Liver (tissue), 7 donors: ENCODE measurements at regions not wholly inside any gene's neighbourhood (a gene's known extent, or its start where the extent isn't known, plus 50 kb on each side); places are given as distances from the start of the nearest gene placed in this dataset.

Experiments used
- DNase-seq: peaks from one replicate; pipeline ENCODE4 v3.0.0-alpha.2; 2017; ENCODE audit warnings: low spot score
- H3K27ac ChIP-seq, 2 donors: one replicate each; pipeline ENCODE4 v1.7.0; 2013; ENCODE audit warnings: inconsistent platforms in 2 of 2, low read length in 2 of 2, control low read depth in 1 of 2, low read depth in 1 of 2, mild to moderate bottlenecking in 1 of 2
- H3K27me3 ChIP-seq, 4 donors: one replicate each; pipeline versions ENCODE4 v1.6.1 to v1.7.0; 2013; ENCODE audit warnings: low read length in 3 of 4, inconsistent platforms in 1 of 4, mild to moderate bottlenecking in 1 of 4, moderate library complexity in 1 of 4; ENCODE audit not compliant: control insufficient read depth in 4 of 4, insufficient read depth in 4 of 4
- H3K36me3 ChIP-seq, 4 donors: one replicate each; pipeline versions ENCODE4 v1.6.1 to v1.7.0; 2013; ENCODE audit warnings: low read length in 3 of 4, mild to moderate bottlenecking in 3 of 4, low read depth in 1 of 4, moderate library complexity in 1 of 4; ENCODE audit not compliant: control insufficient read depth in 4 of 4, insufficient read depth in 3 of 4
- H3K4me1 ChIP-seq, 4 donors: one replicate each; pipeline versions ENCODE4 v1.6.1 to v1.7.0; 2013; ENCODE audit warnings: low read length in 3 of 4, mild to moderate bottlenecking in 3 of 4, moderate library complexity in 1 of 4; ENCODE audit not compliant: control insufficient read depth in 4 of 4, insufficient read depth in 4 of 4
- H3K4me3 ChIP-seq, 3 donors: one replicate each; pipeline versions ENCODE4 v1.6.1 to v1.7.0; 2013; ENCODE audit warnings: low read length in 3 of 3, control low read depth in 1 of 3, low read depth in 1 of 3, mild to moderate bottlenecking in 1 of 3
- H3K9ac ChIP-seq, 2 donors: one replicate each; pipeline ENCODE4 v1.7.0; 2013; ENCODE audit warnings: low read length in 2 of 2, mild to moderate bottlenecking in 2 of 2, moderate library complexity in 2 of 2, control low read depth in 1 of 2, low read depth in 1 of 2
- H3K9me3 ChIP-seq, 4 donors: one replicate each; pipeline versions ENCODE4 v1.6.1 to v1.7.0; 2013; ENCODE audit warnings: low read length in 3 of 4; ENCODE audit not compliant: control insufficient read depth in 4 of 4
- EGR1 ChIP-seq, 2 donors: IDR thresholded peaks; 2 replicates each; pipeline ENCODE4 v1.6.1; 2016 to 2018; ENCODE audit warnings: antibody characterized with exemption in 2 of 2, low read depth in 2 of 2
- FOXA1 ChIP-seq: IDR thresholded peaks from 2 replicates; pipeline ENCODE4 v1.6.1; 2016; ENCODE audit warnings: antibody characterized with exemption
- FOXA2 ChIP-seq: IDR thresholded peaks from 2 replicates; pipeline ENCODE4 v1.6.1; 2016; ENCODE audit warnings: antibody characterized with exemption
- GABPA ChIP-seq, 2 donors: IDR thresholded peaks in 1 of 2; conservative IDR thresholded peaks in 1 of 2; 2 replicates each; pipeline ENCODE4 v1.6.1; 2016; ENCODE audit warnings: antibody characterized with exemption in 2 of 2, mild to moderate bottlenecking in 1 of 2, moderate library complexity in 1 of 2
- HNF4G ChIP-seq: IDR thresholded peaks from 2 replicates; pipeline ENCODE4 v1.6.1; 2016; ENCODE audit warnings: antibody characterized with exemption
- JUND ChIP-seq, 2 donors: IDR thresholded peaks; 2 replicates each; pipeline ENCODE4 v1.6.1; 2016; ENCODE audit warnings: antibody characterized with exemption in 2 of 2
- NR2F2 ChIP-seq: IDR thresholded peaks from 2 replicates; pipeline ENCODE4 v1.6.1; 2016; ENCODE audit warnings: antibody characterized with exemption
- RAD21 ChIP-seq, 2 donors: IDR thresholded peaks; 2 replicates each; pipeline ENCODE4 v1.6.1; 2016; ENCODE audit warnings: antibody characterized with exemption in 2 of 2, mild to moderate bottlenecking in 2 of 2
- RXRA ChIP-seq, 2 donors: IDR thresholded peaks; 2 replicates each; pipeline ENCODE4 v1.6.1; 2017 to 2018; ENCODE audit warnings: antibody characterized with exemption in 2 of 2, mild to moderate bottlenecking in 1 of 2
- SP1 ChIP-seq: IDR thresholded peaks from 2 replicates; pipeline ENCODE4 v1.6.1; 2018; ENCODE audit warnings: antibody characterized with exemption, mild to moderate bottlenecking
- TAF1 ChIP-seq: conservative IDR thresholded peaks from 2 replicates; pipeline ENCODE4 v1.6.1; 2016; ENCODE audit warnings: antibody characterized with exemption, mild to moderate bottlenecking
- YY1 ChIP-seq: IDR thresholded peaks from 2 replicates; pipeline ENCODE4 v1.6.1; 2016; ENCODE audit warnings: antibody characterized with exemption, mild to moderate bottlenecking
- WGBS: extraction: QIAGEN DNeasy Blood & Tissue Kit; methylation state at CpG from one replicate; pipeline ENCODE4 v1.1.7; 2013; 5-methylcytosine and 5-hydroxymethylcytosine counted together
- TF ChIP-seq, protein P1 (sequence below): IDR thresholded peaks from 2 replicates; pipeline ENCODE4 v1.6.1; 2016; ENCODE audit warnings: antibody characterized with exemption
- TF ChIP-seq, protein P2 (sequence below): IDR thresholded peaks from 2 replicates; pipeline ENCODE4 v1.6.1; 2016; ENCODE audit warnings: antibody characterized with exemption
- TF ChIP-seq, protein P3 (sequence below): IDR thresholded peaks from 2 replicates; pipeline ENCODE4 v1.6.1; 2016; ENCODE audit warnings: antibody characterized with exemption, mild to moderate bottlenecking
- TF ChIP-seq, protein P4 (sequence below): IDR thresholded peaks from 2 replicates; pipeline ENCODE4 v1.6.1; 2016; ENCODE audit warnings: antibody characterized with exemption
- donor health status: healthy.
- donor health status: healthy.
- donor health status: healthy.
- donor health status: healthy.

DNA sequence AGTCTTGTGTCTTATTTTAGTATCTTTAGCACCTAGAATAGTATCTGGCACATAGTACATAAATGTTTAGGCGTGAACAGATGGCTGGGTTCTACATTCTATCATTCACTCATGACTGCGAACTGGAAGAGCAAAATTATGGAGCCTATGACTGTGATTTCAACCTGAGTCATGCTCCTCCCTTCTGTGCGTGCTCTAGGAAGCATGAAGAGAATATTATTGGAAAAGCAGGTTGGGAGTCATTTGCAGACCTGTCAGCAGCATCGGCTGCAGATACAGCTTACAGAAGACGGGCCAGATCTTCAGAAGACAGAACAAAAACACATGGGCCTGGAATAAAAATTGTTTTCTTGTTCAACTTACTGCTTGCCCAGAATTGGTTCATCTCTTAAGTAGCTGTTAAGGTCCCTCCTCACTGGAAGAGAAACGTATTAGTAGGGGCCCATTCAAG is 344.0 kb upstream of the USP24 start (continued):
- TF ChIP-seq, protein P1, sequence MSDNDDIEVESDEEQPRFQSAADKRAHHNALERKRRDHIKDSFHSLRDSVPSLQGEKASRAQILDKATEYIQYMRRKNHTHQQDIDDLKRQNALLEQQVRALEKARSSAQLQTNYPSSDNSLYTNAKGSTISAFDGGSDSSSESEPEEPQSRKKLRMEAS: no peak
- no peak for TF ChIP-seq JUND (IDR thresholded peaks at IDR 0.05)
- TF ChIP-seq, protein P2, sequence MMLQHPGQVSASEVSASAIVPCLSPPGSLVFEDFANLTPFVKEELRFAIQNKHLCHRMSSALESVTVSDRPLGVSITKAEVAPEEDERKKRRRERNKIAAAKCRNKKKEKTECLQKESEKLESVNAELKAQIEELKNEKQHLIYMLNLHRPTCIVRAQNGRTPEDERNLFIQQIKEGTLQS: no peak

DNA sequence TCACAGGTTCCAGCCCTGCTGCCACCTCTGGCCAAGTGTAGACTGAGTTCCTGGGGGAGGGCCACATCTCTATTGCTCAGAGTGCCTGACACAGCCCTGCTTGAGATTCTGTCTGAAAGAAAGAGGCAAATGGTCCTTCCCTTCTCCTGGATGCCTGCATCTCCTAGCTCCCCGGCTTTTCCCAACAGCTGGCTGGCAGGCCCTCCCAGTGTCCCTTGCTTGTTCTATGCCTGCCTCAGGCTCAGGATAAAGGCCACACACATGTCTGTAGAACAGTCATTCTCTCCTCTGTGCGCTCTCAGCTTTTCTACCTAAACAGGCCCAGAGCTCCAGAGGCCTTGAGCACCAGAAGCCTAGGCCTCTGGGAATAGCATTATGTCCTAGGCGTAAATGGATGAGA is 343.4 kb upstream of the USP24 start:
- Histone ChIP-seq H3K27me3 (no peaks in the 10 kb centered on the region), H3K9me3 (no peaks in the 10 kb centered on the region), H3K4me3 (no peak overlapping the region), H3K4me1 (no peaks in the 10 kb centered on the region), H3K27ac (no peak overlapping the region), H3K9ac (no peak overlapping the region), H3K36me3 (no peaks in the 10 kb centered on the region)
- 95% methylated on average over 3 of the region's 3 CpGs for WGBS
- no peak for DNase-seq
- no peak for TF ChIP-seq FOXA1
- no peak for TF ChIP-seq SP1
- TF ChIP-seq JUND (IDR thresholded peaks at IDR 0.05): no peak
- TF ChIP-seq, protein P1: no peak
- TF ChIP-seq, protein P3, sequence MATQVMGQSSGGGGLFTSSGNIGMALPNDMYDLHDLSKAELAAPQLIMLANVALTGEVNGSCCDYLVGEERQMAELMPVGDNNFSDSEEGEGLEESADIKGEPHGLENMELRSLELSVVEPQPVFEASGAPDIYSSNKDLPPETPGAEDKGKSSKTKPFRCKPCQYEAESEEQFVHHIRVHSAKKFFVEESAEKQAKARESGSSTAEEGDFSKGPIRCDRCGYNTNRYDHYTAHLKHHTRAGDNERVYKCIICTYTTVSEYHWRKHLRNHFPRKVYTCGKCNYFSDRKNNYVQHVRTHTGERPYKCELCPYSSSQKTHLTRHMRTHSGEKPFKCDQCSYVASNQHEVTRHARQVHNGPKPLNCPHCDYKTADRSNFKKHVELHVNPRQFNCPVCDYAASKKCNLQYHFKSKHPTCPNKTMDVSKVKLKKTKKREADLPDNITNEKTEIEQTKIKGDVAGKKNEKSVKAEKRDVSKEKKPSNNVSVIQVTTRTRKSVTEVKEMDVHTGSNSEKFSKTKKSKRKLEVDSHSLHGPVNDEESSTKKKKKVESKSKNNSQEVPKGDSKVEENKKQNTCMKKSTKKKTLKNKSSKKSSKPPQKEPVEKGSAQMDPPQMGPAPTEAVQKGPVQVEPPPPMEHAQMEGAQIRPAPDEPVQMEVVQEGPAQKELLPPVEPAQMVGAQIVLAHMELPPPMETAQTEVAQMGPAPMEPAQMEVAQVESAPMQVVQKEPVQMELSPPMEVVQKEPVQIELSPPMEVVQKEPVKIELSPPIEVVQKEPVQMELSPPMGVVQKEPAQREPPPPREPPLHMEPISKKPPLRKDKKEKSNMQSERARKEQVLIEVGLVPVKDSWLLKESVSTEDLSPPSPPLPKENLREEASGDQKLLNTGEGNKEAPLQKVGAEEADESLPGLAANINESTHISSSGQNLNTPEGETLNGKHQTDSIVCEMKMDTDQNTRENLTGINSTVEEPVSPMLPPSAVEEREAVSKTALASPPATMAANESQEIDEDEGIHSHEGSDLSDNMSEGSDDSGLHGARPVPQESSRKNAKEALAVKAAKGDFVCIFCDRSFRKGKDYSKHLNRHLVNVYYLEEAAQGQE: no peak
- TF ChIP-seq, protein P4, sequence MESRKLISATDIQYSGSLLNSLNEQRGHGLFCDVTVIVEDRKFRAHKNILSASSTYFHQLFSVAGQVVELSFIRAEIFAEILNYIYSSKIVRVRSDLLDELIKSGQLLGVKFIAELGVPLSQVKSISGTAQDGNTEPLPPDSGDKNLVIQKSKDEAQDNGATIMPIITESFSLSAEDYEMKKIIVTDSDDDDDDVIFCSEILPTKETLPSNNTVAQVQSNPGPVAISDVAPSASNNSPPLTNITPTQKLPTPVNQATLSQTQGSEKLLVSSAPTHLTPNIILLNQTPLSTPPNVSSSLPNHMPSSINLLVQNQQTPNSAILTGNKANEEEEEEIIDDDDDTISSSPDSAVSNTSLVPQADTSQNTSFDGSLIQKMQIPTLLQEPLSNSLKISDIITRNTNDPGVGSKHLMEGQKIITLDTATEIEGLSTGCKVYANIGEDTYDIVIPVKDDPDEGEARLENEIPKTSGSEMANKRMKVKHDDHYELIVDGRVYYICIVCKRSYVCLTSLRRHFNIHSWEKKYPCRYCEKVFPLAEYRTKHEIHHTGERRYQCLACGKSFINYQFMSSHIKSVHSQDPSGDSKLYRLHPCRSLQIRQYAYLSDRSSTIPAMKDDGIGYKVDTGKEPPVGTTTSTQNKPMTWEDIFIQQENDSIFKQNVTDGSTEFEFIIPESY: no peak
- no peak for TF ChIP-seq EGR1 (IDR thresholded peaks at IDR 0.05; ENCODE audit: low read depth in 2 of 2)
- no peak for TF ChIP-seq RAD21 (IDR thresholded peaks at IDR 0.05)
- no peak for TF ChIP-seq GABPA (IDR thresholded peaks at IDR 0.05 in 1 of 2, conservative IDR thresholded peaks at IDR 0.05 in 1 of 2)
- TF ChIP-seq, protein P2: no peak
- TF ChIP-seq YY1: no peak
- no peak for TF ChIP-seq NR2F2
- no peak for TF ChIP-seq FOXA2
- no peak for TF ChIP-seq RXRA (IDR thresholded peaks at IDR 0.05)
- no peak for TF ChIP-seq TAF1
- TF ChIP-seq HNF4G: no peak
